GM21529 (cell line): ENCODE measurements at regions not wholly inside any gene's neighbourhood (a gene's known extent, or its start where the extent isn't known, plus 50 kb on each side); places are given as distances from the start of the nearest gene placed in this dataset.

Experiments used
- ATAC-seq: cut with Tn5 transposase; IDR thresholded peaks from one replicate; pipeline ENCODE4 v1.9.1; 2021; ENCODE audit not compliant: unreplicated experiment

GRCh38 chrX:147693511-147693910 lies 218.2 kb upstream of the FMR1 start:
- ATAC-seq, result no peak

DNA sequence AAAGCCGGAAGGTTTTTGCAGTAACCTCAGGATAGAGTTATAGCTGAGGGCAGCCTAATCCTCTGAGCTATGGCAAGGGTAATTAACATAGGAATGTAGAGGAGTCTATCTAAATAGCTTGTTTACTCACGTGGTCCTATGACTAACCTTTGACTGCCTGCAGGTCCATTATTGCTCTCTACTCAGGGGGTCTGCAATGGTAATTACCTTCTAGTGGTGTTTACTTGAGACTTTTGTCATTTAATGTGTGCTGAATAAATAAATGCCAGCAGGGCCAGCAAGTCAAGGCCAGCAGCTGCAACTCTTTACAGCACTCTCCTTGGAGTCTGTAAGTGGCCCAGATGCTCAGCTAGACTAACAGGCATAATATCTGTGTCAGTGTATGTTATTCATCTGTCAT lies 212.7 kb upstream of the FMR1 start:
- no peak for ATAC-seq

DNA sequence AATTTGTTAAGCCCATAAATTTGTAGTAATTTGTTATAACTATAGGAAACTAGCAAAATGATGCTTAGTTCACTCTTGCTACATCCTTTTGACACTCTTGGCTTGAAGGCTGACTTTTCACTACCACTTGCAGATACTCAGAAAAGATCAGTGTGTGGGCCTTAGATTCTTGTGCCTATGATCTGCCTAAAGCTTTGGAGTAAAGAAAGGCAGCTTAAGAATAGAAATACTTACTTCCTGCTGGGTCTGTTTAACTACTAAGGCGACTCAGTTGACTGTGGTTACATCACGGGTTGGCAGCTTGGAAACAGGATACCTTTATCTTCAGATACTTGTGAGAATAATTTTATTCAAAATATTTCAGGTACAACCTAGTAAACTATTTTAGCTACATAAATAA lies 201.4 kb upstream of the FMR1 start:
- no peak for ATAC-seq

GRCh38 chrX:147733369-147733768 lies 178.3 kb upstream of the FMR1 start:
- no peak for ATAC-seq

- no peak for ATAC-seq
Observed at GRCh38 chrX:147735364-147735763, 176.4 kb upstream of the FMR1 start.

DNA sequence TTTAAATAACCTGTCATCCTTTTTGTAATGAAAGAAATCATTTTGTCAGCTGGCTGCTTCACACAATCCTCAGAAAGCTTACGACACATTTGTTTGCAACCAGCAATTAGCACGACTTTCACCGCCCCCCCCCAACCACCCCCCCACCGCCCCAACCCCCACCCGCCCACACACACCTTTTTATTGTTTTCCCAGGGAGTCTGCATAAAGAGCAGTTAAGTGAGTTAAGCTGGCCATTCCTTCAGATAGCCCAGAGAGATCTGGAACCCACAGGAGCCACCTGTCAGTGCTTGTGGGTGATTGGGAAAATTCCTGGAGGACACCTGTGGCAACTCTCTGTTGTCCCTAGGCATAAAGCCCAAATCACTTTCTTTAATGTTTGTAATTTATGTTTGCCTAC lies 175.7 kb upstream of the FMR1 start:
- ATAC-seq, result no peak

- no peak for ATAC-seq
Observed at GRCh38 chrX:147737690-147738089, 174.0 kb upstream of the FMR1 start.

DNA sequence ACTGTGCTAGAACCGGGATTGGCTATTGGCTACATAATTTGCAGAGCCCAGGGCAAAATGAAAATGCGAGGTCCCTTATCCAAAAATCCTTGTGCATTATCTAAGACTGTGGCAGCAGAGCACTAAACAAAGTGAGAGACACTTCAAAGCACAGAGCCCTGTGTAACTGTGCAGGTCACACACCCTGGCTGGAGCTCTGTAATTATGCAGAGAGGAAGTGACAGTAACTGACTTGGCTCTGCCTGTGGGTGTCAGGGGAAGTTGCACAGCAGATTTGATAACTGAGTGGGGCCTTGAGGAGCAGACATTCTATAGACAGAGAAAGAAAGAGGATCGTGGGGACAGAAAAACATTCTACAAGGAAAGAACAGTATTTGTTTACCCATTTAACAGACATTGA lies 173.5 kb upstream of the FMR1 start:
- no peak for ATAC-seq

- ATAC-seq, result no peak
Observed at GRCh38 chrX:147739196-147739595, 172.5 kb upstream of the FMR1 start.

GRCh38 chrX:147741776-147742175 lies 169.9 kb upstream of the FMR1 start:
- ATAC-seq, result no peak

- no peak for ATAC-seq
Observed at GRCh38 chrX:147749308-147749707, 162.4 kb upstream of the FMR1 start.

DNA sequence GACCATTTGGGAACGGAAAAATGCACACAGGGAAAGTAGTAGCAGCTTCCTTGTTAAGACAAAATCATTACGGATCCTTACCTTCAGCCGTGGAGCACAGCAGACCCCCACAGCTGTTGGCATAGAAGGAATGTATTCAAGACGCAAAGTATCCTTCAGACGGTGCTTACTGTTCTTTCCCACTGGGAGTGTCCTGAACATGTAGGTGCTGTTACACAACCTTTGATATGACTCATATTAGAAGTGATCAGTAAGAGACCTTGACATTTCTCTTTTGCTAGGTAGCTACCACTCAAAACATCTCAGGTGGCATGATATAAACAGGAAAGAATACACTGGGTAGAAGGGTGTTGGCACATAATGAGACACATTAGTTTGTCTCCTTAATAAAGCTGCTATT lies 154.0 kb upstream of the FMR1 start:
- ATAC-seq, result no peak

GRCh38 chrX:147763131-147763530 lies 148.6 kb upstream of the FMR1 start:
- ATAC-seq, result no peak

DNA sequence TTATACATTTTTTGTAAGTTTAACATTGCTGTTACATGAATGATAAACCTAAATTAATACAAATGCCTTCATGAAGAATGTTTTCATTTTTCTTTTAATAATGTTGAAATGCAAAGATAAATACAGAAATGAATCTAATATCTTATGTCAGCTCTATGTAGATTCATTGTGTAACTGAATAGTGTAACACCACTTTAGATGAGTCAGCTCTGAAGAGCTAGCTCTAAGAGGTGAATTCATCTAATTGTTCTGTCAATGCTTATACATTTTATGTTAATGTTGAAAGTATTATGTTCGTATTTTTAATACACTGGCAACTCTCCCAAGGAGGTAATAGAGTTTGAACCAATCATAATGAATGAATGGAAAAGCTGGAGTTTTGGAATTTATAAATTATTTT lies 146.9 kb upstream of the FMR1 start:
- no peak for ATAC-seq

GRCh38 chrX:147770858-147771257 lies 140.9 kb upstream of the FMR1 start:
- ATAC-seq, result no peak

DNA sequence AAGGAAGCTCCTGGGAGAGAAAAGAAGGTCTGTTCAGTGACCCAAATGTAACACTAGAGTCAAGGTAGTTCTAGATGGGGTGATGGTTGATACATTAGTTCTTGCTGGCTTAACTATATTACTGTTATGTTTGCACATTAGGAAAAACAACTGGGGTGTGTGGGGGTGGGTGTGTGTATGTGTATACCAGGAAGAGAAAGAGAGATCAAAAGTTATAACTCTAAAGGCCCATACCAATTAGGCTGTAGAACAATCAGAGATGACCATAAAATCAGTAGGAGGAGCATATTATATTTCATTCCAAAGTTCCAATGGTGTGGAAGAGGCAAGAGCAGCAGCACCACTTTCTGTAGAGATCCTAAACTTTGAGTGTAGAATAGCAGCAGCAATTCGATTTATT lies 134.7 kb upstream of the FMR1 start:
- no peak for ATAC-seq

- ATAC-seq, result no peak
Observed at GRCh38 chrX:147779173-147779572, 132.5 kb upstream of the FMR1 start.

GRCh38 chrX:147781844-147782243 lies 129.9 kb upstream of the FMR1 start:
- ATAC-seq, result no peak

- no peak for ATAC-seq
Observed at GRCh38 chrX:147788641-147789350, 122.9 kb upstream of the FMR1 start.

DNA sequence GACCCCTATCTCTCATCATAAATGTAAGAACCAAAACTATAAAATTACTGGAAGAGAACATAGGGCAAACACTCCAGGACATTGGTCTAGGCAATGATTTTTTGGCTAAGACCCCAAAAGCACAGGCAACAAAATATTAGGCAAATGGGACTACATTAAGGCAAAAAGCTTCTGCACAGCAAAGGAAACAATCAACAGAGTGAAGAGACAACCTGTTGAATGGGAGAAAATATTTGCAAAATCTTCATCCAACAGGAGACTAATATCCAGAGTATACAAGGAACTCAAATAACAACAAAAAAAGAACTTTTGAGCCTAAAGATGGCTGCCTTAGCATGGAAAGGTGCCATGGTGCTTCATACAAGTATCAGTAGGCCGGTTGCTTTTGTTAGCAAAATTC lies 111.1 kb upstream of the FMR1 start:
- no peak for ATAC-seq

DNA sequence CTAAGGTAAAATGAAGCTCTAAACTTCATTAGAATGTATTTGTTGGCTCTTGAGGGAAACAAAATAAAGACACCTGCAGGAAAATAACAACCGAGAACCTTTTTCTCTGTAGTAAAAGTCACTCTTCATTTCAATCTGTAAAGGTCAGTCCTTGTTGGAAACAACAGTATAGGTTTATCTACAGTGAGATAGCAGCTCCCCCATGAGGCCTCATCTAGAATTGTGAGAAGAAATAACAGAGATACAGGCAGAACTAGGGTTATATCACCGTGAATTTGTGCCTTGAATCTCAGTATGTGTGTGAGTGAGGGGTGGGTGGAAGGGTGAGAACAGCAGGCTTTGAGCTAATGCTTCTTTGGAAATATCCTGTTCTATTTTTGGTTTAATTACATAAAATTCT lies 107.8 kb upstream of the FMR1 start:
- ATAC-seq, result no peak

DNA sequence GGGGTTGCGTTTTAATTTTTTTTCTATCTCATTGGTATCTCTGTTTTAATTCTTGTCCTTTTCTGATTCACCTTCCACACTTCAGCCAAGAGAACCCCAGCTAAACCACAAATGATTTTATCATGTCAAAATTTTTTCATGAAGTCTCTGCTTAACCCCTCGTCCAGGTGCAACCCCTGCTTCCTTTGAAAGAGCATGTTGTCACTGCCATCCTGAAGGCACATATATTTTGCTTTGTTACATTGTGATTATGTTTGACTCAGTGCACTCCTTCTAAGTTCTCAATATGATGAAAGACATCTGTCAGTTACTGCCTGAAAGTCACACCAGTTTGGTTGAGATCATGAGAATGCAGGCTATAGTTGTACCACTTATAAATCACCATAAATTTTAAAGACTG lies 99.9 kb upstream of the FMR1 start:
- ATAC-seq, result no peak

DNA sequence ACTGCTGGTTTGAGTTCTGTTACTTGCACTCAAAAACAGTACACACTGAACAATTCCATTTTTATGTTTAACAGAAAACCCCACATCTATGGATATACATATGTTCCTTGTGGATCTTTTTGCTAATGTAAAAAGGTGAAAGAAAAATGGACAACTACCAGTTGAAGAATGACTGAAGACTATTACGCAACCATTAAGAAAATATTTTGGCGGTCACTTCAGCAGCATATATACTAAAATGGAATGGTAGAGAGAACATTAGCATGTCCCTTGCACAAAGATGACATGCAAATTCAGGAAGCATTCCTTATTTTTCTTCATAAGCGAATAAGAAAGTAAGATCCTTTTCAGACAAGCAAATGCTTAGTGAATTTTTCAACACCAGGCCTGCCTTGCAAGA lies 84.6 kb upstream of the FMR1 start:
- no peak for ATAC-seq

GRCh38 chrX:147828719-147829118 lies 83.0 kb upstream of the FMR1 start:
- no peak for ATAC-seq
